ENCODE measurements at regions not wholly inside any gene's neighbourhood (a gene's known extent, or its start where the extent isn't known, plus 50 kb on each side); places are given as distances from the start of the nearest gene placed in this dataset.

GRCh38 chr11:104328512-104328907 lies 164.6 kb upstream of the PDGFD start:
- DNase-seq = no peak

- DNase-seq = no peak
These were observed 164.0 kb upstream of the PDGFD start for GRCh38 chr11:104327861-104328511.

- DNase-seq = no peak
These were observed 161.1 kb upstream of the PDGFD start for GRCh38 chr11:104325093-104325492.

- no peak for DNase-seq
These were observed 160.3 kb upstream of the PDGFD start for GRCh38 chr11:104324276-104324675.

GRCh38 chr11:104323841-104324240 lies 159.9 kb upstream of the PDGFD start:
- DNase-seq = no peak

- no peak for DNase-seq
These were observed 158.7 kb upstream of the PDGFD start for GRCh38 chr11:104322696-104323095.

- no peak for DNase-seq
These were observed 157.0 kb upstream of the PDGFD start for GRCh38 chr11:104320956-104321355.

GRCh38 chr11:104320097-104320496 lies 156.2 kb upstream of the PDGFD start:
- no peak for DNase-seq

GRCh38 chr11:104319396-104319795 lies 155.4 kb upstream of the PDGFD start:
- no peak for DNase-seq

GRCh38 chr11:104306862-104307474 lies 143.0 kb upstream of the PDGFD start:
- no peak for DNase-seq

- DNase-seq = no peak
These were observed 137.8 kb upstream of the PDGFD start for GRCh38 chr11:104301776-104302175.

GRCh38 chr11:104291646-104292045 lies 127.7 kb upstream of the PDGFD start:
- no peak for DNase-seq

GRCh38 chr11:104286129-104286528 lies 122.2 kb upstream of the PDGFD start:
- no peak for DNase-seq

GRCh38 chr11:104279587-104279986 lies 115.6 kb upstream of the PDGFD start:
- DNase-seq = no peak

GRCh38 chr11:104275992-104276391 lies 112.0 kb upstream of the PDGFD start:
- no peak for DNase-seq

GRCh38 chr11:104260456-104260855 lies 96.5 kb upstream of the PDGFD start:
- no peak for DNase-seq

- DNase-seq = no peak
These were observed 95.2 kb upstream of the PDGFD start for GRCh38 chr11:104259121-104259610.

- no peak for DNase-seq
These were observed 92.6 kb upstream of the PDGFD start for GRCh38 chr11:104256525-104256924.

GRCh38 chr11:104254347-104254746 lies 90.4 kb upstream of the PDGFD start:
- DNase-seq = peak; percentile 29 to 47 (median 42)

- DNase-seq = no peak
These were observed 82.6 kb upstream of the PDGFD start for GRCh38 chr11:104246590-104246989.

- no peak for DNase-seq
These were observed 75.0 kb upstream of the PDGFD start for GRCh38 chr11:104238916-104239315.

GRCh38 chr11:104225047-104225446 lies 61.1 kb upstream of the PDGFD start:
- no peak for DNase-seq

- no peak for DNase-seq
These were observed 58.5 kb upstream of the PDGFD start for GRCh38 chr11:104222464-104222863.

- no peak for DNase-seq
These were observed 57.5 kb upstream of the PDGFD start for GRCh38 chr11:104221455-104221854.

GRCh38 chr11:104219096-104219495 lies 55.1 kb upstream of the PDGFD start:
- no peak for DNase-seq

Measured in suppressor macrophage (primary cell).